Mammary epithelial cell (primary cell): ENCODE measurements at regions not wholly inside any gene's neighbourhood (a gene's known extent, or its start where the extent isn't known, plus 50 kb on each side); places are given as distances from the start of the nearest gene placed in this dataset.

Experiments used
- CTCF ChIP-seq, 2 donors: IDR thresholded peaks in 1 of 2; conservative IDR thresholded peaks in 1 of 2; 2 replicates each; pipeline ENCODE4 v1.5.1; 2011 to 2012; ENCODE audit warnings: inconsistent platforms in 2 of 2, low read length in 2 of 2, mild to moderate bottlenecking in 2 of 2, control low read depth in 1 of 2, low read depth in 1 of 2; ENCODE audit not compliant: insufficient read depth in 1 of 2; ENCODE audit errors: extremely low read depth in 1 of 2
- EZH2 ChIP-seq: IDR thresholded peaks from 2 replicates; pipeline ENCODE4 v1.6.1; 2012; ENCODE audit warnings: low read length, inconsistent platforms, borderline replicate concordance

DNA sequence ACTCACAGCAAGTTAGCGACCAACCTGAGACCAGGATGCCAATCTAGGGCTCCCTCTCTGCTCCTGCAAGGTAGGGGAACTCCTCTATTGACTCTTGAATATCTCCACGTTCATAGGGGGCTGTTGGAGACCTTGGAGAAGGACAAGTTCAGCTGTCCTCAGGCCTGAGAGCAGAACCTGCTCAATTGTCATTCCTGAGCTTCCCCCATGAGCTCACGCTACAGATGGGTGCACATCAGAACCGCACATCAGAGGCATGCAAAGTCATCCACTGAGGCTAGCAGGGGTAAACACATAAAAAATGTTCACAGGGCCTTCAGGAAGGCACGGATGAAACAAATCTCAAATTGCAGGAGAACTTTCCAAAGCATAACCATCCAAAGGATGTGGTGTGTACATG lies 168.8 kb upstream of the ZNF507 start:
- TF ChIP-seq CTCF (conservative IDR thresholded peaks at IDR 0.05 in 1 of 2, IDR thresholded peaks at IDR 0.05 in 1 of 2; ENCODE audit: extremely low read depth in 1 of 2, insufficient read depth in 1 of 2, low read depth in 1 of 2, low read length in 2 of 2): no peak
- no peak for TF ChIP-seq EZH2
